Prostate gland (tissue), 2 donors: ENCODE measurements at regions not wholly inside any gene's neighbourhood (a gene's known extent, or its start where the extent isn't known, plus 50 kb on each side); places are given as distances from the start of the nearest gene placed in this dataset.

Source experiments
- DNase-seq: peaks from one replicate; pipeline ENCODE4 v3.0.0-alpha.2; 2019; ENCODE audit warnings: low spot score
- H3K27ac ChIP-seq, 2 donors: fragments of 200-600 bp; sonication (generic); 2 replicates each; pipeline ENCODE4 v1.5.1; 2017 to 2019
- H3K27me3 ChIP-seq: fragments of 200-600 bp; sonication (generic); replicated peaks from 2 replicates; pipeline ENCODE4 v1.5.1; 2019; ENCODE audit not compliant: insufficient read depth
- H3K36me3 ChIP-seq, 2 donors: fragments of 200-600 bp; sonication (generic); 1 replicate in 1 of 2; 2 replicates in 1 of 2; pipeline versions ENCODE4 v1.5.1 to v1.8.1; 2017 to 2019
- H3K4me1 ChIP-seq: fragments of 200-600 bp; sonication (generic); replicated peaks from 2 replicates; pipeline ENCODE4 v1.5.1; 2019
- H3K4me3 ChIP-seq, 2 donors: fragments of 200-600 bp; sonication (generic); 2 replicates each; pipeline ENCODE4 v1.5.1; 2017 to 2019
- H3K9me3 ChIP-seq: fragments of 200-600 bp; sonication (generic); 2 replicates; pipeline ENCODE4 v1.5.1; 2017
- CTCF ChIP-seq, 4 experiments: fragments of 200-600 bp in 2 of 4; fragments of 450-650 bp in 2 of 4; sonication (generic) in 2 of 4; IDR thresholded peaks; 1 replicate in 3 of 4; 2 replicates in 1 of 4; pipeline ENCODE4 v1.5.1; 2016 to 2019; ENCODE audit warnings: antibody characterized with exemption in 4 of 4, mild to moderate bottlenecking in 2 of 4, moderate library complexity in 2 of 4
- POLR2A ChIP-seq: fragments of 450-650 bp; IDR thresholded peaks from one replicate; pipeline ENCODE4 v1.6.1; 2016; ENCODE audit warnings: antibody characterized with exemption, mild to moderate bottlenecking
- POLR2AphosphoS5 ChIP-seq: sonication (generic); formaldehyde crosslinking; IDR thresholded peaks from one replicate; pipeline ENCODE4 v1.6.1; 2017; ENCODE audit warnings: antibody characterized with exemption
- WGBS: methylation state at CpG from one replicate; pipeline ENCODE4 v1.1.5; 2018; 5-methylcytosine and 5-hydroxymethylcytosine counted together
- intact Hi-C: fragments of 100-400 bp; cut with DNase I; formaldehyde crosslinking; loops from one replicate; pipeline ENCODE4 v1.14.2; 2022

GRCh38 chr21:23398726-23399125 is 2208.6 kb downstream of the MRPL39 start:
- Histone ChIP-seq H3K36me3 (no peaks in the 10 kb centered on the region), H3K27me3 (no peaks in the 10 kb centered on the region), H3K27ac (no peak overlapping the region), H3K4me3 (no peak overlapping the region), H3K4me1 (no peaks in the 10 kb centered on the region), H3K9me3 (no peaks in the 10 kb centered on the region)
- TF ChIP-seq POLR2AphosphoS5 (no peak), CTCF (IDR thresholded peaks at IDR 0.05) (no peak), POLR2A (no peak)
- intact Hi-C loops = no loop called here
- 91% methylated on average over 1 of the region's 1 CpG for WGBS
- no peak for DNase-seq

- H3K36me3 ChIP-seq = no peaks in the 10 kb centered on the region
- 82% methylated on average over 2 of the region's 2 CpGs for WGBS
- no peak overlapping the region for H3K4me3 ChIP-seq
- no peaks in the 10 kb centered on the region for H3K4me1 ChIP-seq
- no peak overlapping the region for H3K27ac ChIP-seq
- intact Hi-C loops = no loop called here
- no peak for TF ChIP-seq POLR2A
- TF ChIP-seq CTCF (IDR thresholded peaks at IDR 0.05) = no peak
- TF ChIP-seq POLR2AphosphoS5 = no peak
- no peaks in the 10 kb centered on the region for H3K27me3 ChIP-seq
- DNase-seq = no peak
- H3K9me3 ChIP-seq = no peaks in the 10 kb centered on the region
Measured at GRCh38 chr21:23394458-23394857, 2212.8 kb downstream of the MRPL39 start.

- Histone ChIP-seq H3K9me3 (no peaks in the 10 kb centered on the region), H3K36me3 (no peaks in the 10 kb centered on the region), H3K4me3 (no peak overlapping the region), H3K4me1 (no peaks in the 10 kb centered on the region), H3K27ac (no peak overlapping the region), H3K27me3 (no peaks in the 10 kb centered on the region)
- 56% methylated on average over 4 of the region's 4 CpGs for WGBS
- DNase-seq = no peak
- TF ChIP-seq CTCF (IDR thresholded peaks at IDR 0.05) (no peak), POLR2A (no peak), POLR2AphosphoS5 (no peak)
- intact Hi-C loops = no loop called here
Measured at GRCh38 chr21:23384679-23385078, 2222.6 kb downstream of the MRPL39 start.

- no peak overlapping the region for H3K4me3 ChIP-seq
- 70% methylated on average over 4 of the region's 4 CpGs for WGBS
- peaks cover 5% of the 10 kb centered on the region for H3K9me3 ChIP-seq
- H3K36me3 ChIP-seq = no peaks in the 10 kb centered on the region
- TF ChIP-seq POLR2AphosphoS5 (no peak), CTCF (IDR thresholded peaks at IDR 0.05) (no peak), POLR2A (no peak)
- intact Hi-C loops = no loop called here
- DNase-seq = no peak
- no peaks in the 10 kb centered on the region for H3K4me1 ChIP-seq
- no peaks in the 10 kb centered on the region for H3K27me3 ChIP-seq
- no peak overlapping the region for H3K27ac ChIP-seq
Measured at GRCh38 chr21:23374155-23374554, 2233.1 kb downstream of the MRPL39 start.

- Histone ChIP-seq H3K9me3 (no peaks in the 10 kb centered on the region), H3K4me1 (no peaks in the 10 kb centered on the region), H3K4me3 (no peak overlapping the region), H3K27ac (no peak overlapping the region), H3K27me3 (no peaks in the 10 kb centered on the region), H3K36me3 (no peaks in the 10 kb centered on the region)
- TF ChIP-seq POLR2A = no peak
- no peak for DNase-seq
- 77% methylated on average over 1 of the region's 1 CpG for WGBS
- intact Hi-C loops = no loop called here
Measured at GRCh38 chr21:23356905-23357304, 2250.4 kb downstream of the MRPL39 start.
